HG03175 (cell line): ENCODE measurements at regions not wholly inside any gene's neighbourhood (a gene's known extent, or its start where the extent isn't known, plus 50 kb on each side); places are given as distances from the start of the nearest gene placed in this dataset.

Experiments
- ATAC-seq: cut with Tn5 transposase; IDR thresholded peaks from one replicate; pipeline ENCODE4 v1.9.1; 2021; ENCODE audit warnings: mild to moderate bottlenecking, moderate library complexity; ENCODE audit not compliant: unreplicated experiment

GRCh38 chr14:58836303-58836974, 198.7 kb downstream of the DACT1 start:
- no peak for ATAC-seq

- ATAC-seq = no peak
Measured at GRCh38 chr14:58839233-58839632, 201.5 kb downstream of the DACT1 start.

GRCh38 chr14:58844544-58844943, 206.8 kb downstream of the DACT1 start:
- no peak for ATAC-seq

- no peak for ATAC-seq
Measured at GRCh38 chr14:58846682-58847465, 209.1 kb downstream of the DACT1 start.

- ATAC-seq = no peak
Measured at GRCh38 chr14:58848365-58848764, 210.6 kb downstream of the DACT1 start.

- no peak for ATAC-seq
Measured at GRCh38 chr14:58849601-58850000, 211.8 kb downstream of the DACT1 start.

GRCh38 chr14:58850011-58850410, 212.2 kb downstream of the DACT1 start:
- no peak for ATAC-seq

GRCh38 chr14:58861586-58861985, 223.8 kb downstream of the DACT1 start:
- ATAC-seq = no peak

GRCh38 chr14:58862416-58863160, 224.8 kb downstream of the DACT1 start:
- no peak for ATAC-seq

GRCh38 chr14:58863661-58864345, 226.0 kb downstream of the DACT1 start:
- ATAC-seq = no peak

- no peak for ATAC-seq
Measured at GRCh38 chr14:58864751-58865513, 227.2 kb downstream of the DACT1 start.

- no peak for ATAC-seq
Measured at GRCh38 chr14:58865514-58866281, 227.9 kb downstream of the DACT1 start.

GRCh38 chr14:58866391-58866790, 228.6 kb downstream of the DACT1 start:
- ATAC-seq = no peak

- ATAC-seq = no peak
Measured at GRCh38 chr14:58870961-58871360, 233.2 kb downstream of the DACT1 start.

- no peak for ATAC-seq
Measured at GRCh38 chr14:58871573-58871972, 233.8 kb downstream of the DACT1 start.

GRCh38 chr14:58872061-58872460, 234.3 kb downstream of the DACT1 start:
- no peak for ATAC-seq

- ATAC-seq = no peak
Measured at GRCh38 chr14:58873228-58873953, 235.6 kb downstream of the DACT1 start.

- no peak for ATAC-seq
Measured at GRCh38 chr14:58875613-58876012, 237.9 kb downstream of the DACT1 start.

GRCh38 chr14:58876608-58877007, 238.8 kb downstream of the DACT1 start:
- no peak for ATAC-seq
